ENCODE measurements at regions not wholly inside any gene's neighbourhood (a gene's known extent, or its start where the extent isn't known, plus 50 kb on each side); places are given as distances from the start of the nearest gene placed in this dataset.

- TF ChIP-seq, protein P1, sequence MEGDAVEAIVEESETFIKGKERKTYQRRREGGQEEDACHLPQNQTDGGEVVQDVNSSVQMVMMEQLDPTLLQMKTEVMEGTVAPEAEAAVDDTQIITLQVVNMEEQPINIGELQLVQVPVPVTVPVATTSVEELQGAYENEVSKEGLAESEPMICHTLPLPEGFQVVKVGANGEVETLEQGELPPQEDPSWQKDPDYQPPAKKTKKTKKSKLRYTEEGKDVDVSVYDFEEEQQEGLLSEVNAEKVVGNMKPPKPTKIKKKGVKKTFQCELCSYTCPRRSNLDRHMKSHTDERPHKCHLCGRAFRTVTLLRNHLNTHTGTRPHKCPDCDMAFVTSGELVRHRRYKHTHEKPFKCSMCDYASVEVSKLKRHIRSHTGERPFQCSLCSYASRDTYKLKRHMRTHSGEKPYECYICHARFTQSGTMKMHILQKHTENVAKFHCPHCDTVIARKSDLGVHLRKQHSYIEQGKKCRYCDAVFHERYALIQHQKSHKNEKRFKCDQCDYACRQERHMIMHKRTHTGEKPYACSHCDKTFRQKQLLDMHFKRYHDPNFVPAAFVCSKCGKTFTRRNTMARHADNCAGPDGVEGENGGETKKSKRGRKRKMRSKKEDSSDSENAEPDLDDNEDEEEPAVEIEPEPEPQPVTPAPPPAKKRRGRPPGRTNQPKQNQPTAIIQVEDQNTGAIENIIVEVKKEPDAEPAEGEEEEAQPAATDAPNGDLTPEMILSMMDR (IDR thresholded peaks at IDR 0.05): no peak
Observed at GRCh38 chr4:67080046-67080557, 465.2 kb downstream of the CENPC start.

- TF ChIP-seq, protein P1 (IDR thresholded peaks at IDR 0.05): no peak
Observed at GRCh38 chr4:67071641-67072040, 473.7 kb downstream of the CENPC start.

GRCh38 chr4:67055319-67055718 lies 490.0 kb downstream of the CENPC start:
- TF ChIP-seq, protein P1 (IDR thresholded peaks at IDR 0.05): no peak

DNA sequence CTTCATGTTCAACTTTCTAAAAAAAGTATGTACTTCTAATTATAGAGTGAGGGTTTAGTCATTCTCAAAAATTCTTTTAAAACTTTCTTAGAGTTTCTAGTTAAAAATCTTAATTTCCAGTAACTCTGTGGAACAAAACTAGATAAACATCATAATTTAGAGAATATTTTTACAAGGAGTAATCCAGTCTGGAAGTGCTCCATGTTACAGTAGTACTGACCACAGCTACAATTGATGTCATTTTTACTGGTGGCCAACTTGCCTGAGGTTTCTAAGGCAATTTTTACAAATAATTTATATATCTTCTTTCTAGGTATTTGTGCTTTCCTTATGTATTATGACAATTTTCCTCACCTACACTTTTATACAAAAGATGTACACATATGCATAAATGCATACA lies 490.4 kb downstream of the CENPC start:
- TF ChIP-seq, protein P1 (IDR thresholded peaks at IDR 0.05): no peak

- TF ChIP-seq, protein P1 (IDR thresholded peaks at IDR 0.05): no peak
Observed at GRCh38 chr4:67052814-67053675, 492.3 kb downstream of the CENPC start.

- TF ChIP-seq, protein P1 (IDR thresholded peaks at IDR 0.05): no peak
Observed at GRCh38 chr4:67051000-67051789, 494.1 kb downstream of the CENPC start.

GRCh38 chr4:67049446-67049845 lies 495.9 kb downstream of the CENPC start:
- TF ChIP-seq, protein P1 (IDR thresholded peaks at IDR 0.05): no peak
